SK-N-MC (cell line): ENCODE measurements at regions not wholly inside any gene's neighbourhood (a gene's known extent, or its start where the extent isn't known, plus 50 kb on each side); places are given as distances from the start of the nearest gene placed in this dataset.

Experiments used
- DNase-seq: peaks from one replicate; pipeline ENCODE4 v3.0.0-alpha.2; 2011; ENCODE audit warnings: low read depth, low spot score
- H3K27ac ChIP-seq: fragments of 200-600 bp; sonication (generic); 2 replicates; pipeline ENCODE4 v1.5.1; 2016; ENCODE audit warnings: mixed run types
- H3K36me3 ChIP-seq: fragments of 200-600 bp; sonication (generic); 2 replicates; pipeline ENCODE4 v1.6.1; 2017; ENCODE audit warnings: antibody characterized with exemption, low read length, mixed read lengths; ENCODE audit not compliant: insufficient read depth
- H3K4me3 ChIP-seq: fragments of 200-600 bp; sonication (generic); 2 replicates; pipeline ENCODE4 v1.5.1; 2016
- H3K9ac ChIP-seq: fragments of 200-600 bp; sonication (generic); 2 replicates; pipeline ENCODE4 v1.8.0; 2017; ENCODE audit warnings: mixed run types, mixed read lengths; ENCODE audit not compliant: insufficient read length
- H3K9me3 ChIP-seq: fragments of 200-600 bp; sonication (generic); 2 replicates; pipeline ENCODE4 v1.6.1; 2017; ENCODE audit warnings: low read depth, mild to moderate bottlenecking, antibody characterized with exemption, low read length, moderate library complexity, mixed read lengths
- EZH2 ChIP-seq: fragments of 200-600 bp; sonication (generic); IDR thresholded peaks from one replicate; pipeline ENCODE4 v1.6.1; 2017; ENCODE audit warnings: antibody characterized with exemption
- FOXP2 ChIP-seq: optimal IDR thresholded peaks from 2 replicates; pipeline ENCODE3; 2011; ENCODE audit warnings: mild to moderate bottlenecking, moderate library complexity; ENCODE audit not compliant: insufficient read depth; ENCODE audit errors: extremely low read length, control extremely low read depth
- POLR2AphosphoS5 ChIP-seq: IDR thresholded peaks from 2 replicates; pipeline ENCODE4 v1.6.1; 2012; ENCODE audit warnings: mild to moderate bottlenecking, low read depth, low read length, borderline replicate concordance

- Histone ChIP-seq H3K27ac (no peak overlapping the region), H3K4me3 (no peak overlapping the region), H3K36me3 (no peaks in the 10 kb centered on the region), H3K9me3 (no peaks in the 10 kb centered on the region), H3K9ac (no peak overlapping the region)
- no peak for DNase-seq
- TF ChIP-seq FOXP2 (no peak), EZH2 (no peak), POLR2AphosphoS5 (no peak)
Observed at GRCh38 chr14:97306133-97306759, 509.1 kb downstream of the VRK1 start.

DNA sequence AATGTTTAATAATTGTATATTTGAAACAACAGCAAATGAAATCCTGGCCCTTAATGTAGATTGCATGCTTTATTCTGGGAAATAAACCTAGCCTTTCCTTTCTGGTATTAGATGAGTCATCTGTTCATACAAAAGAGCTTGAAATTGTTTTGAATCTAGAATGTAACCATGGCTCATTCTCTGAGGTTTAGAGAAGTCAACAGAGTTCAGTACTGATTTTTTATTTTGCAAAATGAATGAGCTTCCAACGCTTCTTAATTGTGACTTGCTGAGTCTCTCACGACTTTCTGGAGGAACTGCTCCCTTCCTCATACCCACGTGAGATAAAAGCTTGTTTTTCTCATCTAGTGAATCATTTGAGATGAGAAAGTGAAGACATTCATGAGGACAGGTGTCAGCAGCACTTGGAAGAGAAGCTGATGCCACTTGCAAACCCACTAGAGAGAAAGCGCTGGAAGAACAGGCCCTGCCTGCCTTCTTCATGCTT, 509.6 kb downstream of the VRK1 start:
- Histone ChIP-seq H3K4me3 (no peak overlapping the region), H3K27ac (no peak overlapping the region), H3K9me3 (no peaks in the 10 kb centered on the region), H3K36me3 (no peaks in the 10 kb centered on the region), H3K9ac (no peak overlapping the region)
- DNase-seq, result no peak
- TF ChIP-seq FOXP2, result no peak

DNA sequence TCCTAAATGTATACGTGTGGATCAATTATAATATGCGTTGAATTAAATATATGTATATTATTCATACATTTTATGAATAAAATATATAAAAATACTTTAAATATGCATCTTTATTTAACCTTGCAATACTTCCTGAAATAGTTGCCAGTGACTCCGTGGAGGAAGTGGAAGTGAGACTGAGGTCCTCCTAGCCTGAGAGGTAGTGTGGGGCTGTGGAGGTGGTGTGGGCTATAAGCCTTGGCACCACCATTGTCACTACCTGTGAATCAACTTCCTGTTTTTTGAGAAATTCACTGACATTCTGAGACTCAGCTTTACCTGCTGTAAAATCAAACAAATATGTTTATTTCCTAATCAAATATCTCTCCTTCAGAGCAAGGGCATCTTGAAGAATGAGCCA, 514.2 kb downstream of the VRK1 start:
- TF ChIP-seq FOXP2 (no peak), POLR2AphosphoS5 (no peak), EZH2 (no peak)
- Histone ChIP-seq H3K4me3 (no peak overlapping the region), H3K9ac (no peak overlapping the region), H3K36me3 (no peaks in the 10 kb centered on the region), H3K9me3 (peaks cover 3% of the 10 kb centered on the region; the same call in 1 of the 2 replicates), H3K27ac (no peak overlapping the region)
- DNase-seq, result no peak

DNA sequence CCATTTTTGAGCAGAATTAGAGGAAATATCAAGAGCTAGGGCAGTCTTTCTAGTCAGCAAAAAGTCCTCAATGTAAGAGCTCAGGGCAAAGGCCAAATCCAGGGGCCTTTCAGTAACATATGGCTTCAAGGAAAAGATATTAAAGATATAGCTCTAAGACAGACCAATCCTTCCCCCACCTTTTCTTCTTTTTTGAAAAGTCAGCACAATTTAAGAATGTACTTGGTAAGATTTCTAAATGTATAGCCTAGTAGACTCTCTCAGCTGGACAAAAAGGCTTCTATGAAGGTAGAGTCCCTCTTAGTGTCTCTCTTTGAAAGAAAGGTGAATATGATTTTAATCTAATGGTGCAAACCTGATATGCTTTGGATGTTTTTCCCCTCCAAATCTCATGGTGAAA, 515.7 kb downstream of the VRK1 start:
- no peak overlapping the region for H3K27ac ChIP-seq
- no peak overlapping the region for H3K9ac ChIP-seq
- no peak overlapping the region for H3K4me3 ChIP-seq
- TF ChIP-seq EZH2, result no peak
- TF ChIP-seq FOXP2, result no peak
- no peak for TF ChIP-seq POLR2AphosphoS5
- peaks cover 3% of the 10 kb centered on the region; the same call in 1 of the 2 replicates for H3K9me3 ChIP-seq
- no peaks in the 10 kb centered on the region for H3K36me3 ChIP-seq
- DNase-seq, result no peak

GRCh38 chr14:97315790-97316189, 518.6 kb downstream of the VRK1 start:
- no peak for DNase-seq
- no peak overlapping the region for H3K9ac ChIP-seq
- TF ChIP-seq POLR2AphosphoS5 (no peak), FOXP2 (no peak), EZH2 (no peak)

GRCh38 chr14:97318380-97318779, 521.2 kb downstream of the VRK1 start:
- peaks cover 3% of the 10 kb centered on the region; the same call in 1 of the 2 replicates for H3K9me3 ChIP-seq
- H3K4me3 ChIP-seq, result no peak overlapping the region
- H3K36me3 ChIP-seq, result no peaks in the 10 kb centered on the region
- TF ChIP-seq FOXP2, result no peak
- TF ChIP-seq EZH2, result no peak
- H3K27ac ChIP-seq, result no peak overlapping the region
- DNase-seq, result no peak
- H3K9ac ChIP-seq, result no peak overlapping the region

More at GRCh38 chr14:97315790-97316189, 518.6 kb downstream of the VRK1 start:
- Histone ChIP-seq H3K4me3 (no peak overlapping the region), H3K27ac (no peak overlapping the region), H3K9me3 (peaks cover 3% of the 10 kb centered on the region; the same call in 1 of the 2 replicates), H3K36me3 (no peaks in the 10 kb centered on the region)

GRCh38 chr14:97319691-97320090, 522.5 kb downstream of the VRK1 start:
- Histone ChIP-seq H3K9me3 (no peaks in the 10 kb centered on the region), H3K36me3 (no peaks in the 10 kb centered on the region), H3K4me3 (no peak overlapping the region), H3K27ac (no peak overlapping the region), H3K9ac (no peak overlapping the region)
- TF ChIP-seq FOXP2 (no peak), EZH2 (no peak), POLR2AphosphoS5 (no peak)
- DNase-seq, result no peak

DNA sequence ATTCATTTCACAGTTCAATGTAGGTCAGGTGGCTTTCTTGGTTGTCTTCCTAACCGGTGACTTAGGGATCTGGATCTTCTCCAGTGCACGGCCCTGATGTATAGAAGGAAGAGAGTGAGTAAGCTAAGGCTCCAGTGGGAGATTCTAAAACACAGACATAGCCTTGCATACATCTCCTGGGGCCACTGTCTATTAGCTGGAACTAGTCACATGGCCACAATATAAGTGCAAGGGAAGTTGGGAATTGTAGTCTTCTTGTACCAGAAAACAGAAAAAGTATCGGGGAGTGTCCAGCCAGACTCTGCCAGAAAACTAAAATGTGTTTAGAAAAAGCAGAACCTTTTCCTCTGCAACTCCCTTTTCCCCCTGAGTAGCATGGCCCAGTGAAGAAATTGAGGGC, 531.6 kb downstream of the VRK1 start:
- no peak for TF ChIP-seq POLR2AphosphoS5
- no peak for TF ChIP-seq FOXP2
- TF ChIP-seq EZH2, result no peak
- Histone ChIP-seq H3K27ac (no peak overlapping the region), H3K9ac (no peak overlapping the region), H3K9me3 (no peaks in the 10 kb centered on the region), H3K4me3 (no peak overlapping the region), H3K36me3 (no peaks in the 10 kb centered on the region)
- no peak for DNase-seq

DNA sequence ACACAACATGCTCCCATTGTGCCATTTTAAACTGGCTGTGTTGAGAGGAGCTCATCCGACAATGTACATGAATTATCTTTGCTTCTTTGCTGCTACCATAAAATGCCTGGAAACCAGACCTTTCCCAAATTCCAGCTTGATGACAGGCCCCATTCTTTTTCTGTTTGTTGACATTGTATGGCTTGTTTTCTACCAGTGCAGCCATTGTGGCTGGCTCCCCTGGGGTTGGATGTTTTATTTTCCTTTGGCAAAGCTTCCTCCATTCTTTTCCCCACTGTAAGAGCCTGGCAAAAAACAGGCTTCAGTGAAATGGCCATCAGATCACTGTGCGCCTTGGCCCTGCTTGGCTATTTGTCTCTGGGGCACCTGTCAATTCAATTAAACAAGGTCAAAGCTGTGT, 532.5 kb downstream of the VRK1 start:
- no peak for DNase-seq

More for the DNA sequence above, 532.5 kb downstream of the VRK1 start:
- Histone ChIP-seq H3K4me3 (no peak overlapping the region), H3K9ac (no peak overlapping the region), H3K36me3 (no peaks in the 10 kb centered on the region), H3K9me3 (no peaks in the 10 kb centered on the region), H3K27ac (no peak overlapping the region)
- no peak for TF ChIP-seq FOXP2
- no peak for TF ChIP-seq EZH2
